Osteoblast (primary cell): ENCODE measurements at regions not wholly inside any gene's neighbourhood (a gene's known extent, or its start where the extent isn't known, plus 50 kb on each side); places are given as distances from the start of the nearest gene placed in this dataset.

Experiments used
- DNase-seq: peaks from one replicate; pipeline ENCODE4 v3.0.0; 2011; ENCODE audit warnings: low spot score, mixed read lengths; ENCODE audit not compliant: insufficient read length; ENCODE audit errors: missing footprints
- H2AFZ ChIP-seq: 2 replicates; pipeline ENCODE4 v1.6.0; 2011; ENCODE audit warnings: mild to moderate bottlenecking, low read length
- H3K27ac ChIP-seq: 2 replicates; pipeline ENCODE4 v1.5.1; 2011; ENCODE audit warnings: mild to moderate bottlenecking, low read depth, low read length, moderate library complexity
- H3K27me3 ChIP-seq: 2 replicates; pipeline ENCODE4 v1.6.0; 2012; ENCODE audit warnings: mild to moderate bottlenecking, control low read depth, inconsistent platforms, low read length, moderate library complexity; ENCODE audit not compliant: insufficient read depth
- H3K36me3 ChIP-seq: 2 replicates; pipeline ENCODE4 v1.5.1; 2011; ENCODE audit warnings: mild to moderate bottlenecking, low read length, control low read depth, moderate library complexity; ENCODE audit not compliant: insufficient read depth
- H3K4me1 ChIP-seq: 2 replicates; pipeline ENCODE4 v1.5.1; 2011; ENCODE audit warnings: mild to moderate bottlenecking, low read length, control low read depth, moderate library complexity; ENCODE audit not compliant: insufficient read depth
- H3K4me2 ChIP-seq: 2 replicates; pipeline ENCODE4 v1.6.0; 2011; ENCODE audit warnings: mild to moderate bottlenecking, low read length; ENCODE audit not compliant: insufficient read depth
- H3K4me3 ChIP-seq: fragments of 200-600 bp; sonication (generic); 3 replicates; pipeline ENCODE4 v1.5.1; 2012; ENCODE audit warnings: mild to moderate bottlenecking, low read length, inconsistent platforms; ENCODE audit not compliant: insufficient read depth
- H3K79me2 ChIP-seq: 2 replicates; pipeline ENCODE4 v1.6.0; 2012; ENCODE audit warnings: mild to moderate bottlenecking, low read length, control low read depth, inconsistent platforms; ENCODE audit not compliant: insufficient read depth
- H3K9me3 ChIP-seq: 2 replicates; pipeline ENCODE4 v1.5.1; 2011; ENCODE audit warnings: low read depth, low read length, control low read depth
- H4K20me1 ChIP-seq: 2 replicates; pipeline ENCODE4 v1.6.0; 2012; ENCODE audit warnings: mild to moderate bottlenecking, low read length, control low read depth; ENCODE audit not compliant: insufficient read depth
- TF ChIP-seq, protein P1 (sequence below): IDR thresholded peaks from 2 replicates; pipeline ENCODE4 v1.5.1; 2011; ENCODE audit warnings: mild to moderate bottlenecking, low read depth, low read length, moderate library complexity; ENCODE audit errors: extremely low read depth

- Histone ChIP-seq H3K4me1 (peaks cover 31% of the 10 kb centered on the region), H3K79me2 (no peaks in the 10 kb centered on the region), H3K4me3 (no peak overlapping the region), H3K9me3 (no peaks in the 10 kb centered on the region), H3K27ac (peak overlapping the region; percentile 86), H3K36me3 (no peaks in the 10 kb centered on the region), H3K27me3 (no peaks in the 10 kb centered on the region), H3K4me2 (peak overlapping the region; percentile 53), H2AFZ (no peak overlapping the region), H4K20me1 (no peaks in the 10 kb centered on the region)
- DNase-seq, result no peak
- TF ChIP-seq, protein P1, sequence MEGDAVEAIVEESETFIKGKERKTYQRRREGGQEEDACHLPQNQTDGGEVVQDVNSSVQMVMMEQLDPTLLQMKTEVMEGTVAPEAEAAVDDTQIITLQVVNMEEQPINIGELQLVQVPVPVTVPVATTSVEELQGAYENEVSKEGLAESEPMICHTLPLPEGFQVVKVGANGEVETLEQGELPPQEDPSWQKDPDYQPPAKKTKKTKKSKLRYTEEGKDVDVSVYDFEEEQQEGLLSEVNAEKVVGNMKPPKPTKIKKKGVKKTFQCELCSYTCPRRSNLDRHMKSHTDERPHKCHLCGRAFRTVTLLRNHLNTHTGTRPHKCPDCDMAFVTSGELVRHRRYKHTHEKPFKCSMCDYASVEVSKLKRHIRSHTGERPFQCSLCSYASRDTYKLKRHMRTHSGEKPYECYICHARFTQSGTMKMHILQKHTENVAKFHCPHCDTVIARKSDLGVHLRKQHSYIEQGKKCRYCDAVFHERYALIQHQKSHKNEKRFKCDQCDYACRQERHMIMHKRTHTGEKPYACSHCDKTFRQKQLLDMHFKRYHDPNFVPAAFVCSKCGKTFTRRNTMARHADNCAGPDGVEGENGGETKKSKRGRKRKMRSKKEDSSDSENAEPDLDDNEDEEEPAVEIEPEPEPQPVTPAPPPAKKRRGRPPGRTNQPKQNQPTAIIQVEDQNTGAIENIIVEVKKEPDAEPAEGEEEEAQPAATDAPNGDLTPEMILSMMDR, result no peak
Measured at GRCh38 chr15:88982946-88983342, 69.8 kb upstream of the MFGE8 start.

DNA sequence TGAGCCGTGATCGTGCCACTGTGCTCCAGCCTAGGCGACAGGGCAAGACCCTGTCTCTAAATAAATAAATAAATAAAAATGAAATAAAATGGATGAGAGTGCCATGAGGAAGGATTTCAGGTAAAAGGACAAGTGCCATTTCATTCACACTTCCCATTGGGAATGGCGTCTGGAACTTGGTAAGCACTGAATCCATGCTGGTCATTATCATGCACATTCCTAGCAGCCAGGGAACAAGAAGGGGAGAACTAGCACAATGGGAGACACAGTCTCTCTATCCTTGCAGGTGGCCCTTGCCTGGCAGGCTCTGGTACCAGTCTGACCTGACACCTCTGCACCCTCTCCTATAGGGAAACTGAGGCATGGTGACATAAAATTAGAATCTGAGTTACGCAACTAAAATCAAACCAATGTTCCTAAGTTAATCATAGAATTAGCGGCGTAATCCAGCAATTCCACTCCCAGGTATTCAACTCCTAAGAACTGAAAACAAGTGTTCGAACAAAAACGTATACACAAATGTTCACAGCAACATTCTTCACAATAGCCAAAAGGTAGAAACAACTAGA is 70.8 kb upstream of the MFGE8 start:
- Histone ChIP-seq H4K20me1 (no peaks in the 10 kb centered on the region), H3K36me3 (no peaks in the 10 kb centered on the region), H3K79me2 (no peaks in the 10 kb centered on the region)

GRCh38 chr15:88985547-88986393 is 72.6 kb upstream of the MFGE8 start:
- Histone ChIP-seq H4K20me1 (no peaks in the 10 kb centered on the region), H3K9me3 (no peaks in the 10 kb centered on the region), H3K4me1 (peaks cover 56% of the 10 kb centered on the region), H3K27ac (no peak overlapping the region), H3K4me2 (no peak overlapping the region), H3K27me3 (no peaks in the 10 kb centered on the region), H3K36me3 (no peaks in the 10 kb centered on the region), H2AFZ (no peak overlapping the region), H3K4me3 (no peak overlapping the region), H3K79me2 (no peaks in the 10 kb centered on the region)
- TF ChIP-seq, protein P1, result no peak
- DNase-seq, result no peak

More for the DNA sequence above, 70.8 kb upstream of the MFGE8 start:
- no peak overlapping the region for H2AFZ ChIP-seq
- H3K27ac ChIP-seq, result no peak overlapping the region
- no peak overlapping the region for H3K4me3 ChIP-seq
- H3K27me3 ChIP-seq, result no peaks in the 10 kb centered on the region
- no peak overlapping the region for H3K4me2 ChIP-seq
- H3K9me3 ChIP-seq, result no peaks in the 10 kb centered on the region
- no peak for DNase-seq
- H3K4me1 ChIP-seq, result peaks cover 40% of the 10 kb centered on the region
- TF ChIP-seq, protein P1, result no peak

DNA sequence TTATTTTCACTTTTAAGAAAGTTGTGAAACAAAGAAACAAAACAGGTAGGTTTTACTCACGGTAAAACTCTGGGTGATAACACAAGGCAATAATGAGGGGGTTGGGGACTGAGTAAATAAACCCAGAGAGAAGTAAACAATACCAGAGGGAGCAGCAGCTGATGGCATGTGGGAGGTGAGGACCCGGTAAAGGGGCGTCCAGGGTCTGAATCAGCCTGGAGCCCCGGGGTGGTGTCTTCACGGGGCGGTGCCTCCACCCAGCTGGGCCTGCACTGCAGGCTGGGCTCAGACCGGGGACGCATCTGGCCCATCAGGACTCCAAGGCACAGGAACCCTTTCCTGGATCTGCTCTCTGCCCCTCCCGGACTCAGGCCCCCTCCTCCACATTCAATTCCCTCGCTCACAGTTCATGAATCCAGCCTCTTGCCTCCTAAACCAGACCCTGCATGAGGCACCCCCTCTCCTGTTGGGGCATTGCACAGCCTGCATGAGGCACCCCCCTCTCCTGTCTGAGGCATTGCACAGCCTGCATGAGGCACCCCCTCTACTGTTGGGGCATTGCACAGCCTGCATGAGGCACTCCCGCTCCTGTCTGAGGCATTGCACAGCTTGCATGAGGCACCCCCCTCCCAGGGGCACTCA is 73.9 kb upstream of the MFGE8 start:
- Histone ChIP-seq H4K20me1 (no peaks in the 10 kb centered on the region), H3K27ac (no peak overlapping the region), H3K36me3 (no peaks in the 10 kb centered on the region), H3K4me3 (no peak overlapping the region), H3K4me1 (peaks cover 50% of the 10 kb centered on the region), H3K4me2 (no peak overlapping the region), H3K9me3 (no peaks in the 10 kb centered on the region), H3K79me2 (no peaks in the 10 kb centered on the region), H2AFZ (no peak overlapping the region), H3K27me3 (no peaks in the 10 kb centered on the region)
- TF ChIP-seq, protein P1, result no peak
- DNase-seq, result no peak
